KMS-11 (cell line): ENCODE measurements at regions not wholly inside any gene's neighbourhood (a gene's known extent, or its start where the extent isn't known, plus 50 kb on each side); places are given as distances from the start of the nearest gene placed in this dataset.
"Not testable (repeated sequence)": the region's sequence is repeated elsewhere in the genome, so short reads cannot be mapped to it uniquely, and the experiment has no call there.

Source experiments
- H2AFZ ChIP-seq: fragments of 200-600 bp; sonication (generic); 2 replicates; pipeline ENCODE4 v1.6.1; 2016; ENCODE audit warnings: antibody characterized with exemption, mixed run types, low read depth
- H3K27ac ChIP-seq: fragments of 200-600 bp; sonication (generic); 2 replicates; pipeline ENCODE4 v1.6.1; 2016; ENCODE audit warnings: mild to moderate bottlenecking, mixed run types
- H3K27me3 ChIP-seq: fragments of 200-600 bp; sonication (generic); 2 replicates; pipeline ENCODE4 v1.6.1; 2017; ENCODE audit warnings: mild to moderate bottlenecking, low read depth, mixed run types, moderate library complexity; ENCODE audit not compliant: insufficient read depth
- H3K36me3 ChIP-seq: fragments of 200-600 bp; sonication (generic); 2 replicates; pipeline ENCODE4 v1.6.1; 2017; ENCODE audit warnings: mild to moderate bottlenecking, mixed run types; ENCODE audit not compliant: insufficient read depth
- H3K4me1 ChIP-seq: fragments of 200-600 bp; sonication (generic); 2 replicates; pipeline ENCODE4 v1.6.1; 2016; ENCODE audit warnings: mild to moderate bottlenecking, low read depth, mixed run types; ENCODE audit not compliant: poor library complexity, severe bottlenecking
- H3K4me2 ChIP-seq: fragments of 200-600 bp; sonication (generic); 2 replicates; pipeline ENCODE4 v1.7.0; 2016; ENCODE audit warnings: mild to moderate bottlenecking, mixed run types
- H3K4me3 ChIP-seq: fragments of 200-600 bp; sonication (generic); IDR thresholded peaks from 2 replicates; pipeline ENCODE4 v1.6.1; 2017; ENCODE audit warnings: low read depth, low read length, mixed read lengths; ENCODE audit not compliant: insufficient read depth
- H3K79me2 ChIP-seq: fragments of 200-600 bp; sonication (generic); 2 replicates; pipeline ENCODE4 v1.6.1; 2016; ENCODE audit warnings: low read depth, mixed run types; ENCODE audit not compliant: insufficient read depth
- H3K9ac ChIP-seq: fragments of 200-600 bp; sonication (generic); 2 replicates; pipeline ENCODE4 v1.6.1; 2016; ENCODE audit warnings: mild to moderate bottlenecking, mixed run types
- H4K20me1 ChIP-seq: fragments of 200-600 bp; sonication (generic); 2 replicates; pipeline ENCODE4 v1.6.1; 2016; ENCODE audit warnings: mild to moderate bottlenecking, mixed run types; ENCODE audit not compliant: insufficient read depth
- TF ChIP-seq, protein P1 (sequence below): fragments of 200-600 bp; sonication (generic); conservative IDR thresholded peaks from 2 replicates; pipeline ENCODE4 v1.6.1; 2017; ENCODE audit warnings: low read depth, mild to moderate bottlenecking, antibody characterized with exemption, low read length, moderate library complexity, mixed read lengths

DNA sequence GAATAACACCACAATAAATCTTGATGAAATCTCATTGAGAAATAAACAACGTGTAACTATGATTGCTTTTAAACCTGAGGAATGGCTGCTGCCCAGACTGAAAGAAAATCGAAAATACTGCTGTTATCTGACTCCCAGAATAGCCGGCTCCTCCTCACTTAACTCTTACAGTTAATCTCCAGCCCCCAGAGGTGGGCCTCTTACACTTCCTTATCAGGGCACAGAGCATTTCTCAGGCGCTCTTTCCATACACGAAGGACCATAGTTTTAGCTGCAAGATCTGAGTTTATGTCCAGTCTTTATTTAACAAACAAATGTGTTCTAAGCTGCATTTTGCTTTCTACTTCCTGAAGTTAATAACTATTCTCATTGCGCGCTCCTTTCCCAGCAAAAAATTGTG is 206.9 kb downstream of the MAP2K4 start:
- no peaks in the 10 kb centered on the region for H3K4me1 ChIP-seq
- no peaks in the 10 kb centered on the region for H3K27me3 ChIP-seq
- no peak overlapping the region for H3K4me3 ChIP-seq
- H2AFZ ChIP-seq: no peak overlapping the region
- no peaks in the 10 kb centered on the region for H4K20me1 ChIP-seq
- no peak overlapping the region for H3K27ac ChIP-seq
- H3K36me3 ChIP-seq: no peaks in the 10 kb centered on the region
- no peak overlapping the region for H3K4me2 ChIP-seq
- H3K79me2 ChIP-seq: no peaks in the 10 kb centered on the region
- TF ChIP-seq, protein P1, sequence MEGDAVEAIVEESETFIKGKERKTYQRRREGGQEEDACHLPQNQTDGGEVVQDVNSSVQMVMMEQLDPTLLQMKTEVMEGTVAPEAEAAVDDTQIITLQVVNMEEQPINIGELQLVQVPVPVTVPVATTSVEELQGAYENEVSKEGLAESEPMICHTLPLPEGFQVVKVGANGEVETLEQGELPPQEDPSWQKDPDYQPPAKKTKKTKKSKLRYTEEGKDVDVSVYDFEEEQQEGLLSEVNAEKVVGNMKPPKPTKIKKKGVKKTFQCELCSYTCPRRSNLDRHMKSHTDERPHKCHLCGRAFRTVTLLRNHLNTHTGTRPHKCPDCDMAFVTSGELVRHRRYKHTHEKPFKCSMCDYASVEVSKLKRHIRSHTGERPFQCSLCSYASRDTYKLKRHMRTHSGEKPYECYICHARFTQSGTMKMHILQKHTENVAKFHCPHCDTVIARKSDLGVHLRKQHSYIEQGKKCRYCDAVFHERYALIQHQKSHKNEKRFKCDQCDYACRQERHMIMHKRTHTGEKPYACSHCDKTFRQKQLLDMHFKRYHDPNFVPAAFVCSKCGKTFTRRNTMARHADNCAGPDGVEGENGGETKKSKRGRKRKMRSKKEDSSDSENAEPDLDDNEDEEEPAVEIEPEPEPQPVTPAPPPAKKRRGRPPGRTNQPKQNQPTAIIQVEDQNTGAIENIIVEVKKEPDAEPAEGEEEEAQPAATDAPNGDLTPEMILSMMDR: no peak
- H3K9ac ChIP-seq: no peak overlapping the region

DNA sequence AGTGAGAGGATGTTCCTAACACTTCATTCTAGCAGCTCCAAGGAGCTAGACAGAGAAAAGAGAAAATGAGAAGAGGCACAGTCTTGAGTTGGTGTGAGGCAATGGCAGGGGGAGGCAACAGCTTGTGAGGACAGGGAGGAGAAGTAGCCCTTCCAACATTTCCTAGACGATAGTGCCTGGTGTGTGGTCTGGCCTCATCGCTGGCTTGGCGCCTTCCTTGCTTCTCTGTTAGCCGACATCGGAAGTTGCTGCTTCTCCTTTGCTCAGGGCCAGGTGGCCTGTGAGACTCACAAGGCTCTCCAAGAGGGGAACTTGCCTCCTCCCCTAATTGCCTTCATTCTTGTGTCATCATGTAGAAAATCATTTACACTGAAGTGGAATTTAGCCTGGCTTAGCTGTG is 208.7 kb downstream of the MAP2K4 start:
- TF ChIP-seq, protein P1: no peak
- H3K4me3 ChIP-seq: no peak overlapping the region
- no peaks in the 10 kb centered on the region for H3K27me3 ChIP-seq
- no peaks in the 10 kb centered on the region for H3K79me2 ChIP-seq
- no peaks in the 10 kb centered on the region for H4K20me1 ChIP-seq
- H2AFZ ChIP-seq: no peak overlapping the region
- H3K36me3 ChIP-seq: no peaks in the 10 kb centered on the region
- H3K27ac ChIP-seq: no peak overlapping the region
- no peak overlapping the region for H3K9ac ChIP-seq
- no peak overlapping the region for H3K4me2 ChIP-seq
- no peaks in the 10 kb centered on the region for H3K4me1 ChIP-seq

DNA sequence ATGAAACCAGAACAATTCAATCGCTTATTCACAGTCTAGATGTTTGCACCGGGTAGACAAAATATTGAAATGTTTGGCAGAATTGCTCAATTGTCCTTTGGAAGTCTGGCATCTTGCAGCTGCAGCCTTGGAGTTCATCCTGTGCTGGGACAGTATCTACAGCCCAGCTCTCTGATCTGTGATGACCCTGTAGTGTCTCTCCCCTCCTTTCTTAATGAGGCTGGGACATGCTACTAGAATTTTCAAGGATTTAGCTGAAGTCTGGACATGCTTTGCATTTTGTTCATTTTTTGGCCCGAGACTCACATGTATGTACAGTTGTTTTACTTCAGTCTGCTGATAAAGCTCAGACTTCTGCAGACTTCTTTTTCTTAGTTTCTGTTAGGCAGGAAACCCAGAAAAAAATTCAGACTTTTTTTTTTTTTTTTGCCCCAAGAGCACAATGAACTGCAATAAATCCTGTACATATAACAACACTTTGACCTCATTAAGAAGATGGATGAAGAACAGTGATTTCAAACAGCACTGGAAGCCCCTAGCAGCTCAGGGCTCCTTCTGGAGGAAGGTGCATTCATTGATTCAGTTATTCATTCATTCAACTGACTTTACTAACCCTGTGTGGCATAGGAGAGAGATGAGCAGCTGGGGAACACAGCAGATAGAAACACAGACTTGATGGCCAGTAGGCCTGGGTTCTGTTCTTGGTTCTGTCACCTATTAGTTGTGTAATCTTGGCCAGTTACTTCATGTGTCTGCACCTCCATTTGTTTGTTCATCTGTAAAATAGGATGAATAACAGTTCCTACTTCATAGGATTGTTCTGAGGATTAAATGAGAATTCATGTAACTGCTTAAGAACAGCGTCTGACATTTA is 210.0 kb downstream of the MAP2K4 start:
- TF ChIP-seq, protein P1: no peak
- H3K27ac ChIP-seq: no peak overlapping the region
- H3K4me2 ChIP-seq: no peak overlapping the region
- H4K20me1 ChIP-seq: no peaks in the 10 kb centered on the region
- no peak overlapping the region for H2AFZ ChIP-seq
- no peaks in the 10 kb centered on the region for H3K36me3 ChIP-seq
- no peaks in the 10 kb centered on the region for H3K4me1 ChIP-seq
- no peak overlapping the region for H3K9ac ChIP-seq
- H3K4me3 ChIP-seq: no peak overlapping the region
- H3K27me3 ChIP-seq: no peaks in the 10 kb centered on the region
- H3K79me2 ChIP-seq: no peaks in the 10 kb centered on the region

DNA sequence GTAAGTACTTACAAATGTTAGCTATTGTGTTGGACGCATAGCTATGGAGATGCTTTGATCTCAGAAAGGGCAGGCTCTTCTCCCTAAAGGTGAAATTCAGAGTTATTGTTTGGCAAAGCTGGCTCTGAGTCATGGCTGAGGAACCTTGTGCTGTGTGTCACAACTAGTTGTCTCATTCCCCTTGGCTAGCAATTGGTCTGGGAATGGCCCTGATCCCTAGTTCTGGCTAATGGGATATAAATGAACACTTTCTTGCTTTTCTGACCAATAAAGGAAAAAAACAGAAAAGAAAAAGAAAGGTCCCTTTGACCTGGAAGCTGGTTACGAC is 210.6 kb downstream of the MAP2K4 start:
- Histone ChIP-seq H3K27me3 (no peaks in the 10 kb centered on the region), H3K9ac (no peak overlapping the region), H4K20me1 (no peaks in the 10 kb centered on the region), H3K4me3 (no peak overlapping the region), H3K4me1 (no peaks in the 10 kb centered on the region), H3K36me3 (no peaks in the 10 kb centered on the region), H3K79me2 (no peaks in the 10 kb centered on the region), H2AFZ (no peak overlapping the region), H3K4me2 (no peak overlapping the region), H3K27ac (no peak overlapping the region)
- TF ChIP-seq, protein P1: no peak

DNA sequence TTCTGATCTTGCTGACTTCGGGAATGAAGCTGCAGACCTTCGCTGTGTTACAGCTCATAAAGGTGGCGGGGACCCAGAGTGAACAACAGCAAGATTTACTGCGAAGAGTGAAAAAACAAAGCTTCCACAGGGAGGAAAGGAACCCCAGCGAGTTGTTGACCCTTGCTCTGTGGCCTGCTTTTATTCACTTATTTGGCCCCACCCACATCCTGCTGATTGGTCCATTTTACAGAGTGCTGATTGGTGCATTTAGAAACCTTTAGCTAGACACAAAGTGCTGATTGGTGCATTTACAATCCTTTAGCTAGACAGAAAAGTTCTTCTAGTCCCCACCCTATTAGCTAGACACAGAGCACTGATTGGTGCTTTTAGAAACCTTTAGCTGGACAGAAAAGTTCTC is 218.3 kb downstream of the MAP2K4 start:
- H3K27me3 ChIP-seq, H2AFZ ChIP-seq, H3K36me3 ChIP-seq, H3K4me2 ChIP-seq, H3K9ac ChIP-seq, H3K4me1 ChIP-seq, H4K20me1 ChIP-seq, H3K27ac ChIP-seq, H3K4me3 ChIP-seq, H3K79me2 ChIP-seq: not testable (repeated sequence)
